GM19395 (cell line): ENCODE measurements at regions not wholly inside any gene's neighbourhood (a gene's known extent, or its start where the extent isn't known, plus 50 kb on each side); places are given as distances from the start of the nearest gene placed in this dataset.
"Not testable (repeated sequence)": the region's sequence is repeated elsewhere in the genome, so short reads cannot be mapped to it uniquely, and the experiment has no call there.

ENCODE experiments used
- ATAC-seq: cut with Tn5 transposase; IDR thresholded peaks from one replicate; pipeline ENCODE4 v1.9.1; 2021; ENCODE audit warnings: mild to moderate bottlenecking, moderate library complexity; ENCODE audit not compliant: unreplicated experiment

DNA sequence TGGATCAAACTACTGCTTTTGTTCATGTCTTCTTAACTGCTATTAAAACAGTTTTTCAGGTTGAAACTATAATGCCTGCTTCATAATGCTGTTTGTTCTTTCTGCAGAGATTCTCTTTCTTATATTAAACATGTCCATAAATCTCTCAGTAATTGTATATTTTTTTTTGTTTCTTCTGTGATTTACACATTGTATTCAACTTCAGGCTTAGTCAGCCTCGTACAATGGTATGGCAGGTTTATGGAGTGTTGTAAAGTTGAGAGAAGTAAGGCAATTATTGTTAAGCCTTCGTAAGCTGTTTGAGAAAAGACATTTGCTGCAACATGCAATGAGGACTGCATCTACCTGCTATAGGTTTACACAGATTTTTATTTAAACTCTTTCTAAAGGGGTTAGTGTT lies 977.1 kb downstream of the DIPK2A start:
- no peak for ATAC-seq

DNA sequence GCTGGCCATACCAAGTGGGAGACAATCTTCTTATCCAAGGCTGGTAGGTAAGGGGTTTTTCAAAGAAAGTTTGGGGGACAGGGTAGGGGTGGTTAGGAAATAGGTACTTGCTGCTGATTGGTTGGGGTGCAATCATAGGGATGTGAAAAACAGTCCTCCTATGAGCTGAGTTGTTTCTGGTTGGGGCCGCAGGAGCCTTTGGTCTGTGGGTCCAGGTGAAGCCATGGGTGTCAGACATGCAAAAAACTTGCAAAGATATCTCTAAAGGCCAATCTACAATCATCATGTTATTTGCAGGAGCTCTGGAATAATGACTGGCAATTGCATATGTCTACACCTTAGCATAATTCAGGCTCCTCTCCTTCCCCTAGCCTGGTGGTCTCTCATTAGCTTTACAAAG lies 982.3 kb downstream of the DIPK2A start:
- no peak for ATAC-seq

DNA sequence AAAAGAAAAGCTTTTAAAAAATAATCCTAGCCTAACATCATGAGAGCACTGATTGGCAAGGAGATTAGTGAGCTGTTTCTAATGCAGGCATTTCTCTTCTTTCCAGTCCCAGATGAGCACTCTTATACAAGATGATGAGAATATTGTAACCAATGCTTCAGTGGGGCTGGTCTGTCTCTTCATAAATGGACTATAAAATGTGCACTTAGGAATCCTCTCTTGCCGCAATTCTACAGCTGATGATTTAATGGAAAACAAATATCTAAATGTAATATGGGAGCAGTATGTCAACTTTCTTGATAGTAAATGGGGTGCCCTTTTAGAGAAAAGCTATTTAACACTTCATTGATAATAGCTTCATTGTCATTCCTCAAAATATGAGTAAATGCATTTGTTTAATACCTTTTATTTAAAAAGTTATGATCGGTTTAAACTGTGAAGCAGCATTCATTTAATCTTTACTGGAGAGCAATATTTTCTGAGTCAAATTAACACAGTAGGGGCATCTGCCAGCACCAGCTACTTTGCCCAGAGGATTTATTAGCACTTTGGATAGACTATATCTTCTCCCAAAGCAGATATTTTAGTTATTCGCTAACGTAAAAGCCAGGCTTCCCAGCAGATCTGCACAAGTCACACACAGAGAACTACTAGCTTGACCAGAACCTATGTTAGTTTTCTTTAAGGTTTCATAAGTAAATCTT lies 985.9 kb downstream of the DIPK2A start:
- ATAC-seq: no peak

- no peak for ATAC-seq
Measured at GRCh38 chr3:144963810-144964209, 992.2 kb downstream of the DIPK2A start.

DNA sequence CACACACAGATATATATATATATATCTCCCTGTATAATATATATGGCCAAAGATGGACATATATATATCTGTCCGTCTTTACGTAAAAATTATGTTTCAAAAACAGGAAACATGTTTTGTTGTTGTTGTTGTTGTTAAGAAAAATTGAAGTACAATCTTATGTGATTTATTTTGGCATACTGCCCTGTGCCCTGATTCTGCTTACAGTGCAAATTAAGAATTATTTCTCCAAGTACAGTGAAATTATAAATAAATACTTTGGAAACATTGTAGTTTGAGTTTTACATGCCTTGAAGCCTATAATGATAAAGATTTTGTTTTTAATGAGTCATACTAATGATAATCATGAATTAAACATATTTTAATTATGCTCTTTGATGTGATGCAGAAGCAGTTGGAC lies 994.9 kb downstream of the DIPK2A start:
- ATAC-seq: no peak

DNA sequence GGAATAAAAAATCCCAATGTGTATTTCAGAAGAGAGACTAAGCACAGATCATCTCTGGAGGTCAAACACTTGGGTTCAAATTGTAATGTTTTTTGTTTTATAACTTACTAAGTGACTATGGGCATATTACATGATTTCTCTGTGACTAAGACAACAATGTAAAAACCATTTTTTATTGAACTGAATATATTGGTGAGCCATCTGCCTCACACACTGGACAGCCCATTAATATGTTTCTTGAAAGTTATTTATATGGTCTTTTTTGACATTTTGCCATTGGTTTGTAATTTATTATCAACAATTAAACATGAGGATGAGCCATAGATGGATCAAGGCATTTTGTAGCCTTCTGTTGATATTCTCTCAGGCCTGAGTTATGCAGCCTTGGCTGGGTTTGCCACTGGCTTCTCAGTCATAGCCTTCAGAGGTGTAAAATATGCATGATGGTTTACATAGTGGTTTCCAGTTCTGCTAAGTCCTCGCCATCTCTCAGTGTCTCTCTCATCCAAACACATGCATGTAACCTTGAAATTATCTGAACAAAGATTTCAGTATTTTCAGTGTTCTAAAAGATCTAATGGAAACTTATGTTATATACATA lies 997.2 kb downstream of the DIPK2A start:
- no peak for ATAC-seq

DNA sequence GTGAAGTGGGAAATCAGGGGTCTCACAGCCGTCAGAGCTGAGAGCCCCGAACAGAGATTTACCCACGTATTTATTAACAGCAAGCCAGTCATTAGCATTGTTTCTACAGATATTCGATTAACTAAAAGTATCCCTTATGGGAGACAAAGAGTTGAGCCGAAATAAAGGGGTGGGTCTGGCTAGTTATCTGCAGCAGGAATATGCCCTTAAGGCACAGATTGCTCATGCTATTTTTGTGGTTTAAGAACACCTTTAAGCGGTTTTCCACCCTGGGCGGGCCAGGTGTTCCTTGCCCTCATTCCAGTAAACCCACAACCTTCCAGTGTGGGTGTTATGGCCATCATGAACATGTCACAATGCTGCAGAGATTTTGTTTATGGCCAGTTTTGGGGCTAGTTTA lies 1012.9 kb downstream of the DIPK2A start:
- not testable (repeated sequence) for ATAC-seq

DNA sequence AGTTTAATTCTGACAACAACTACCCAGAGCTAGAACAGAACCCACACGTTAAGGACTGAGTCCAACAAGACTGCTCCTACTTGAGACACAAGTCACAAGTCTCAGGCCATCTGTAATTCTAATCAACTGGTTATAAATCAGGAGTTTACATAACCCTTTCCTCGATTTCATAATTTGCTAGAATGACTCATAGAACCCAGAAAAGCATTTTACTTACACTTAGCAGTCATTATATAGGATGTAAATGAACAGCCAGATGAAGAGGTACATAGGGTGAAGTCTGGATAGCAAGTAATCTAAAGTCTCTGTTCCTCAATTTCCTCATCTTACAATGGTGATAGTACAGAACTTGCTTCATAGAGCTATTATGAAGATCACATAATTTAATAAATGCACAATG lies 1018.2 kb downstream of the DIPK2A start:
- no peak for ATAC-seq

DNA sequence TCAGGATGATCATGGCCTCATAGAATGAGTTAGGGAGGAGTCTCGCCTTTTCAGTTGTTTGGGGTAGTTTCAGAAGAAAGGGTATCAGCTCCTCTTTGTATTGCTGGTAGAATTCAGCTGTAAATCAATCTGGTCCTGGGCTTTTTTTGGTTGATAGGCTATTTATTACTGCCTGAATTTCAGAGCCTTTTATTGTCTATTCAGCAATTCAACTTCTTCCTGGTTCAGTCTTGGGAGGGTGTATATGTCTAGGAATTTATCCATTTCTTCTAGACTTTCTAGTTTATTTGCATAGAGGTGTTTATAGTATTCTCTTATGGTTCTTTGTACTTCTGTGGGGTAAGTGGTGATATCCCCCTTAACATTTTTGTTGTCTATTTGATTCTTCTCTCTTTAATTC lies 1024.2 kb downstream of the DIPK2A start:
- no peak for ATAC-seq

- ATAC-seq: no peak
Measured at GRCh38 chr3:145005427-145005826, 1033.8 kb downstream of the DIPK2A start.

DNA sequence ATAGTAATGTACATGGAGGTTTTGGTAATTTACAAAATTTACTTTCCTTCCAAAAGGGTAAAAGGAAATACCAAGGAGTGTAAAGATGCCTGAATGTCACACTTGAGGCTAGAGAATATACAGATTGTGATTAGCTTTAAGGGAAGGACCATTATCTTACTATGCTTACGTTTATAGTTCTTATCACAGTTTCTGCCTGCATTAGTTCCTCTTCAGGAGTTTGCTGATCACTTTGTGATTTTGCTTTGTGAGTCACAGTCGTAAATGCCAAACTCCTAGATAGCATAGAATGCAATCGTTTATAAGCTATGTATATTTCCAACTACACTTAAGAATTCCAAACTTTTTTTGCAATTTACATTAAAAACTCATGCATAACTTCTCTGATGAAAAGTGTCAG lies 1034.6 kb downstream of the DIPK2A start:
- no peak for ATAC-seq

- no peak for ATAC-seq
Measured at GRCh38 chr3:145013931-145014330, 1042.3 kb downstream of the DIPK2A start.

GRCh38 chr3:145015253-145015652 lies 1043.6 kb downstream of the DIPK2A start:
- ATAC-seq: no peak

DNA sequence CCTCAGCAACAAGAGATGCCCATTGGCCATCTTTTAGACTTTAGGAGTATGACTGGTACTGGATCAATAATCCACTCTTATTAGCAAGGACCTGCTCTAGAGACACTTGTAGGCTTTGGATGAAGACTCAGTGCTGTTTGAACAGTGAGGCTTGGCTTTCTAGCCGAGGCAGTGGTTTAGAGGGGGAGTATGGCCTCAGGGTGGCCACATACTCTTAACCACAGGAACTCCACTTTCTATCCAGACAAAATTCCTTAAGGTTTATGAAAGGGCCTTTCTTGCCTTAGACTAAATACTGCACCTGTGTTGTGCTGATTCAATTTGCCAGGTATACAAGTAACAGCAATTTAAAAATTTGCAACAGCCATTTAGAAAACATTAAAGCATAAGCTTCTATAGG lies 1046.3 kb downstream of the DIPK2A start:
- ATAC-seq: no peak

DNA sequence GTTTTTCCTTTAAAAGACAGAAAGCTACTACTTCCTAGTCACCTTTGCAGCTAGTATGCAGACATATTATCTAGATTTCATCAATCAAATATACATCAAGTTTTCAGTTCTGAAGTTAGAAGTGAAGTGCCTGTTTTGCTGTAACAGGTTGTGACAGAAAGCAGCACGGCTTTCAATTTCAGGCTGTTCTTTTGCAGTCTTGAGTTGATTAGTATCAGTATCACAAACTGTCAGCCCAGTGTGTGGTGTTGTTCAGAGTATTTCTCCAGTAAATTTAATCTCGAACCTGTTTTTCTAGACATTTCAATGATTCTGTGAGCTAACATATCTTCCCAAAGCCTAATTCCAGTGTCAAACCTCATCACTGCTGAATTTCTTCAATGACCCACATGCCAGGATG lies 1050.8 kb downstream of the DIPK2A start:
- no peak for ATAC-seq

DNA sequence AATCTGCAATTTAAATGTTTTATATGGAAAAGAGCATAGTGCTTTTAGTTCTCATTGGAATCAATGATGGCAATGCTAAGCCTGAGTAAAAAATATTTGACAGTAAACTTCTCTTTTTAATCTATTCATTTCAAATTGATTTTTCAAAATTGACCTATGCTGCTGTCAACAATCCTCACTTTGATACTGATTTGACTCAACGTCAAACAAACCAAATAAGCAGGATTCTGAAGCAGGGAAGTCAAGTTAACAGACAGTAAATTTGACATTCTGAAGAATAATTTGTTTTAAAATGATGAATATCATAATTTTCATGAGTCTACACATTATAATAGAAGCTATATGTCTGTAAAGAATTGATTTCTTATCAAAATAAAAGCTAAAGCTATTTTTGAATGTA lies 1053.1 kb downstream of the DIPK2A start:
- no peak for ATAC-seq

GRCh38 chr3:145027186-145027585 lies 1055.6 kb downstream of the DIPK2A start:
- ATAC-seq: not testable (repeated sequence)

DNA sequence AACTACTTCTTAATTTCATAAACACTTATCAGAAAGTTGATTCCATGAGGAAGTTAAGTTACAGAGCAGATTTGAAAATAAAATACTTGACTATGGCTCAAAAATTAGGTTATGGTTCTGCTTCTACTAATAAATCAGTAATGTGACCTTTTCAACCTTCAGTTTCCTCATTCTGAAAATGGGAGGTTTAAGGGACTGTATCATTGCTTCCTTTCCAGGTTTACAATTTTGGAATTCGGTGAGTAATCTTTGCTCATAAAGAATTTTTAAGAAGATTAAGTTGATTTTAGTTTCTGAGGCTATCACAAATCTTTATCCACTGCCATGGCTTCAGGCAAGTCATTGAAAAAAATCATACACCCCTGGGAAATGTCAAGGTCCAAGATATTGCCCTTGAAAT lies 1061.2 kb downstream of the DIPK2A start:
- no peak for ATAC-seq

GRCh38 chr3:145035682-145036081 lies 1064.1 kb downstream of the DIPK2A start:
- ATAC-seq: no peak

GRCh38 chr3:145054055-145054454 lies 1082.4 kb downstream of the DIPK2A start:
- ATAC-seq: not testable (repeated sequence)

- peak; percentile 77 for ATAC-seq
Measured at GRCh38 chr3:145055375-145056076, 1083.9 kb downstream of the DIPK2A start.

- ATAC-seq: no peak
Measured at GRCh38 chr3:145058483-145058882, 1086.9 kb downstream of the DIPK2A start.
